ENCODE measurements at regions not wholly inside any gene's neighbourhood (a gene's known extent, or its start where the extent isn't known, plus 50 kb on each side); places are given as distances from the start of the nearest gene placed in this dataset.
"Not testable (repeated sequence)": the region's sequence is repeated elsewhere in the genome, so short reads cannot be mapped to it uniquely, and the experiment has no call there.

DNA sequence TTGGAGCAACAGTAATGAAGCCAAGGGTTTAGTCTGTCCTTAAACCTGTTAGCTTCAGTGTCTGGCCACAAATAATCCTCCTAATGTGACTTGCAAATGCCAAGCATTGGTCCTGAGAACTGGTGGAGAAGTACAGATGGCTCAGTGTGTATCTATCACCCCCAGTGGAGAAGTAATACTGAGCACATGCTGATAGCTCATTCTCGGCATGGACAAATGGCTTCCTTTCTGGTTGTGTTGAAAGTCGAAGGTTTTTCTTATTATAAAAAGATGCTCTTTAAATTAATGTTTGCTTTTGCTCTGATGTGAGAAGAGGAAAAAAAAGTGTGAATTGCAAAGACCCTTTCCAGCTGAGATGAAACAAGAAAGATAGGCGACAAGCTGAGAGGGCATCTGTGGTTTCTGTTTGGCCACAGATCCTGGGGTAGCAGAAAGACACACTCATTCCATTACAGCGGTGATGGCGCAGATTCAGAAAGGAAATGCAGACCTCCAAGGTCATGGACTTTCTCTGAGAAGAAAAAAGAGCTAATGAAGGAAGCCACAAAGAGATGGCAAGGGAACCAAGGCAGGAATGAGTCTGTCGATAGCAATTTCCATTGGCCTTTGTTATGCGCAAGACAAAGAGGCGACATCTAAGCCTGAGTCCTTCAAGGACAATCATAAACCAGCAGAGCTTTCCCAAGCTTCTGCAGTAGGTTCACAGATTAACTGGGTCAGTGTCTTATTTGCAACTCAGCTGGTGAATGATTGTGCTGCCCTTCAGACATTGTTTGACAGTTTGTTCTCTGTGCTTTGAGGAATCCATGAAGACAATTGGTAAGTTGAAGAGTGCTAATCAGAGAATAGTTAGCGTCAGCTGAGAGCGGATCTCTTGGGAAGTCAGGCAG lies 155.5 kb upstream of the RGS6 start:
- DNase-seq (ENCODE audit: low read depth in 2 of 2) = no peak

DNA sequence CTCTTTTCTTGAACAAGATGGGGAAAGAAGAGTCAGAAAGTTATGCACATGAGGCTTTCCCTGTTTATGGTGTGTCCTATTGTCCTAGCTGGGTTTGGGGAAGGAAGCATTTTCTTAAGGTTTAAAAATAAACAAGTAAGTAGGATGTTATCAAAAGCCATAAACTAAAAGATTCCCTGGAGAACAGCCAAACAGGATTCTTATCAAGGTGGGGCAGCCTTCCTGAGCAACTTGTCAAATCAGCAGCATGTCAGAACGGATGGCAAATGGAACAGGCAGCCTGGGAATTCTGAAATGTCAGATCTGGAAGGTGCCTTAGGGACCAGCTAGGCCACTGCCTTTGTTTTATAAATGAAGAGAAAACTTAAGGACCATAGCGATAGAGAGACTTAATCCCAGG lies 152.2 kb upstream of the RGS6 start:
- DNase-seq (ENCODE audit: low read depth in 2 of 2) = no peak

DNA sequence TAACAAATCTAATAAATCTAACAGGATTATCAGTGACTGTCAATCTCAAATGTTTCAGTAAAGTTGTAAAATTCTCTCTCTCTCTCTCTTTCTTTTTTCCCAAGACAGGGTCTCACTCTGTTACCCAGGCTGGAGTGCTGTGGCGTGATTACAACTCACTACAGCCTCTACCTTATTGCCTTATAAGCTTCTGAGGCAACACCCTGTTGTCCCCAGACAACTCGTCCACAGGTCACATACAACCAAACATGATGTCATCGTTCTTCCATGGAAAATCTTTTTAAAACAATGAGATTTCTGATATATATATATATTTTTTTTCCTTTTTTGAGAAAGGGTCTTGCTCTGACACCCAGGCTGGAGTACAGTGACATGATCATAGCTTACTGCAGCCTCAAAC lies 151.4 kb upstream of the RGS6 start:
- DNase-seq (ENCODE audit: low read depth in 2 of 2) = no peak

DNA sequence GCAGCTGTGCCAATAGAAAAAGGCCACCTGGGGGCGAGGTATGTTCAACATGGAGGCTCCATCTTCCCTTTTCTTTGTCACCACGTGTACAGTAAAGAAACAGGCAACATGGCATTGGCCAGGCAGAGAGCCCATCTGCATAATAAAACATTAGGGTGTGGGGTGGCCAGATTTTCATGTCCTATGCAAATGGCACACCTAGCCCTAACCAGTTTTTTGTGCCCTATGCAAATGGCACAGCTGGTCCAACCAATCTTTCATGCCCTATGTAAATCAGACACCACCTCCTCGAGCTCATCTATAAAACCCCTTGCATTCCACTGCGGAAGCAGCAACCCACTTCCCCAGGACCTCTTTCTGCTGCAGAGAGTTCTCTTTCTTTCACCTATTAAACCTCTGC lies 149.1 kb upstream of the RGS6 start:
- DNase-seq (ENCODE audit: low read depth in 2 of 2) = no peak

DNA sequence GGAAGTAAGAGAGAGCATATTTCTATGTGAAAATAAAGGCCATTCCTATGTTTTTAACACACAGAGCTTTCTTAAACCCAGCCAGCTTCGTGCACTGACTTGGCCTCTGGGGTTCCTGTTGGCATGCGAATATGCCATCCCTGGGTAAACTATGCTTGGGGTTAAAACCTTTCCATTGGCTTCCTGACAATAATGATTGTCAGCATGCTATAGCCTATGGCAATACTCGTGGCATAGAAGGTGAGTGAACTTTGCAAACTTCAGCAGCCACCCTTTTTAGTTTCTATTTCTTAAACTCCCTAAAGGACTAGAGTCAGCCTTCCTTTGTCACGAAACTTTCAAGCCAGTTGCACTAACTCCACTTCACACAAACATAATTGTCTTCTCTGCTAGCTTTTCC lies 148.4 kb upstream of the RGS6 start:
- no peak for DNase-seq (ENCODE audit: low read depth in 2 of 2)

DNA sequence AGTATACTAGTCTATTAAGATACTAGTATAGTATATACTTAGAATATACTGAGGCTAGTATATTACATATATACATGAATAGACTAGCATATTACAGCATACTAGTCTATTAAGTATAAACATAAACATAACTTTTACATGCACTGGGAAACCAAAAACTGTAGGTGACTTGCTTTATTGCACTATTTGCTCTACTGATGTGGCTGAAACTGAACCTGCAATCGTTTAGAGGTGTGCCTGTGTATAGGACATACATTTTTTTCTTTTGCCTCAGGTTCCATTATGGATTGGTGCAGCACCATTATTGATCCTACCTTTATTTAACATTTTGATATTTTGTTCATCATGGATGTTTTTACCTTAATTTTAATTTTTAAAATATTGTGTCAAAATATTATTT lies 143.2 kb upstream of the RGS6 start:
- DNase-seq (ENCODE audit: low read depth in 2 of 2) = no peak

DNA sequence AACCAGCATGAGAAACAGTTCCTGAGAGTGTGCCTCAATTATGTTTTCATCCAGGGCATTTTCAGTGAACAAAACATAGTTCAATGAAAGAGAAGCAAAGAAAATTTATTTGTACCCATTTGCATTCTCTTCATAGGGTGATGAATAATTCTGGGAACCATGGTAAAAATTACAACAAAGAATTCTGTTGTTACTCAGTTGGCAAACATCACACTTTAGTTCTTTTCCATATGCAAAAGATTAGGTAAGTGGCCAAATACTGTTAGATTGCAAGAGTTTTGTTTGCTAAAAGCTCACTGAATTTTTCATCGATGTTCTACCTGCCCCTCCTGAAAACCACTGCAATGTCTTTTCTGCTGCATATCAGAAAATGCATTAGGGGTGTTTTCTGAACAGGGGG lies 132.4 kb upstream of the RGS6 start:
- DNase-seq (ENCODE audit: low read depth in 2 of 2) = no peak

DNA sequence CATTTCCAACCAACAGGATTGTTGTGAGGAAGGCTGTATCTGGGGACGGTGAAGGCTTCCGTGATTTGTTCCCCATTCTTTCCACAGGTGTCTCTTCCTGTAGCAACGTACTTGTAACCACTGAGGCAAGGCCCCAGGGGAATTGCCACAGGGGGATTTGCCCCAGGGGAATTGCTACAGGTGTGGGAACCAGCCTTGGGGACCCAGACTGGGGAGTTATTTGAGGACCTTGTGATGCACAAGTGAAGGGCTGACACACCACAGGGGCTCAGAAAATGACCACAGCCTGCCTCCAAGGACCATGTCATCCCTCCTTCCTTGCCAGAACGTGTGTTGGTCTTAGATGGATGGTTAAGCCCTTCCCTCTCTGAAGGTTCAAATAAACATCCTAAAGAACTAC lies 131.4 kb upstream of the RGS6 start:
- DNase-seq (ENCODE audit: low read depth in 2 of 2) = no peak

DNA sequence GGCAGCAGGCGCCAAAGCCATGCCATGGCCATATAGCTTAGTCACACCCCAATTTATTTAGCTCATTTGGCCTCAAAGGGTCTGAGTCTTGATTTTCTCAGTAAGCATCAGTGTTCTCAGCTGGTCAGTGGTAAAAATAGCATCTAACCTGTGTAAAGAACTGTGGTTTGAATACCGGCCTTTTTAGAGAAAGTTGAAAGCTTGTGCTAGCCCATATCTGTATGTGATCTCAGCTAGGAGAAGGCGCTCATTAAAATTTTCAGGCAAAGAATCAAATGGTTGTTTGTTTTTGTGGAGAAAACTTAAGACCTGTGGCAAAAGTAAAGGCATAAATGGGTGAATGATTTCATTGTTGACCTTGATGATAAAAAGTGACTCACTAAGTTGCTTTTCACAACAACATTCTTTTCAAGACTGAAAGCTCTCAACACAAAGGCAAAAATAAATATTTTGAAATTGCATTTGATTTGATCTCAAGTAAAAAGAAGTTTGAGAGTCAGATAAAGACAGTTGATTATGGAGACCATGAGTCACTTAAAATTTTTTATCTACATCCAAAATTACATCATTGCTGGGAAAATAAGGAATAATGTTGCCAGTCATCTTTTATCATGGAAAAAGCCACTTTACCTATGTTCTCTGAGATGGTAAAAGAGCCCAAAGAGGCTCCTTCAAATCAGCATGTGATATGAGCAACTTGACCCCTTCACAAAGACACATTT lies 128.5 kb upstream of the RGS6 start:
- no peak for DNase-seq (ENCODE audit: low read depth in 2 of 2)

DNA sequence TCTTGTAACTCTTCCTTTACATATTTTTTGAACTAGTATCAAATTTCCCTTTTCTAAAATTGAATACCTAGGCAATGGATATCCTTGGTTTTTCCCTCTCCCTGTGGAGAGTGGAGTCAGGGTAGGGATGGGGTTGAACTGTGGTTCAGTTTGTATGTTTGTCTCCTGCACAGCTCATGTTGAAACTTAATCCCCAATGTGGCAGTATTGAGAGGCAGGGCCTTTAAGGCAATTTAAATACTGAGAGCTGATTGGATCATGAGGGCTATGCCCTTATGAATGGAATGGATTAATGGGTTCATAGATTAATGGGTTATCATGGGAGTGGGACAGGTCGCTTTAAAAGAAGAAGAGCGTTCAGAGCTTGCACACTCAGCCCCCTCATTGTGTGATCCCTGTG lies 127.2 kb upstream of the RGS6 start:
- no peak for DNase-seq (ENCODE audit: low read depth in 2 of 2)

DNA sequence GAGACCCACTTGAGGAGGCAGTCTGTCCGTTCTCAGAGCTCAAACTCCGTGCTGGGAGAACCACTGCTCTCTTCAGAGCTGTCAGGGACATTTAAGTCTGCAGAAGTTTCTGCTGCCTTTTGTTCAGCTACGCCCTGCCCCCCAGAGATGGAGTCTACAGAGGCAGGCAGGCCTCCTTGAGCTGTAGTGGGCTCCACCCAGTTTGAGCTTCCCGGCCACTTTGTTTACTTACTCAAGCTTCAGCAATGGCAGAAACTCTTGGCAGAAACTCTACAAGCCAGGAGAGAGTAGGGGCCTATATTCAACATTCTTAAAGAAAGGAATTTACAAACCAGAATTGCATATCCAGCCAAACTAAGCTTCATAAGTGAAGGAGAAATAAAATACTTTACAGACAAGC lies 125.2 kb upstream of the RGS6 start:
- not testable (repeated sequence) for DNase-seq (ENCODE audit: low read depth in 2 of 2)

DNA sequence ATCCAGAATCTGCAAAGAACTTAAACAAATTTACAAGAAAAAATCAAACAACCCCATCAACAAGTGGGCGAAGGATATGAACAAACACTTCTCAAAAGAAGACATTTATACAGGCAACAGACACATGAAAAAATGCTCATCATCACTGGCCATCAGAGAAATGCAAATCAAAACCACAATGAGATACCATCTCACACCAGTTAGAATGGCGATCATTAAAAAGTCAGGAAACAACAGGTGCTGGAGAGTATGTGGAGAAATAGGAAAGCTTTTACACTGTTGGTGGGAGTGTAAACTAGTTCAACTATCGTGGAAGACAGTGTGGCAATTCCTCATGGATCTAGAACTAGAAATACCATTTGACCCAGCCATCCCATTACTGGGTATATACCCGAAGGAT lies 121.4 kb upstream of the RGS6 start:
- DNase-seq (ENCODE audit: low read depth in 2 of 2) = not testable (repeated sequence)

DNA sequence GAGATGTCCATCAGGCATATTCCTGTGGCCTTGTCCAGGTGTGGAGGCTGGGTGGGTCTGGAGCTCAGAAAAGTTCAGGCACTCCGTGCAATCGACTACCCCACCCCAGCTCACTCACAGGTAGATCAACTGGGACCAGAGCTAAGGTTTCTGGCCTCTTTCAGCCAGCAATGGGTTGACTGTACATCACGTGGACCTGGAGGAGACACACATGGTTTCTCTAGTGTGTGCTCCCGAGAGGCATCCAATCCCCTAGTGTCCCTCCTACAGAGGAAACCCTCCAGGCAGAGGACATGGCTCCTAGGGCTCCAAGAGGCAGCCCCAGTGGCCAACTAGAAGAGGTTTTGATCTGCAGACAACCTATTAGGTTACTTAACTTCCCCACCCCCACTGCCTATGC lies 119.5 kb upstream of the RGS6 start:
- DNase-seq (ENCODE audit: low read depth in 2 of 2) = no peak

DNA sequence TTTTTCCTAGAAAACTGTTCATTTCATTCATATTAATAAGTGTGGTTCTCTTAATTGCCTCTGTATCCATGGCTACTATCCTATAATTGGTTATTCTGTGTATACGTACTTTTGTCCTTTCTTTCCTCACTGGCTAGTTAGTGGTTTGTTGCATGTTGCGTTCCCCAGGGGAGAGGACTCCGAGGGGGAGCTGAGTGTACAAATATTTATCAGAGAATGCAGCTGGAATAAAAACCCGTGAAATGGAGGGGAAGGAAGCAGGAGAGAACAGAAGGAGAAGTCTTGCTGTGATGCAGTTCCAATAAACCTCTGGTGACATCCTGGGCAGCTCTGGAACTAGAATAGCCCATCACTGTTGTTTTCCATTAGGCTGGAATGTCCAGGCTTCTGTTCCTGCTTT lies 117.1 kb upstream of the RGS6 start:
- DNase-seq (ENCODE audit: low read depth in 2 of 2) = no peak

DNA sequence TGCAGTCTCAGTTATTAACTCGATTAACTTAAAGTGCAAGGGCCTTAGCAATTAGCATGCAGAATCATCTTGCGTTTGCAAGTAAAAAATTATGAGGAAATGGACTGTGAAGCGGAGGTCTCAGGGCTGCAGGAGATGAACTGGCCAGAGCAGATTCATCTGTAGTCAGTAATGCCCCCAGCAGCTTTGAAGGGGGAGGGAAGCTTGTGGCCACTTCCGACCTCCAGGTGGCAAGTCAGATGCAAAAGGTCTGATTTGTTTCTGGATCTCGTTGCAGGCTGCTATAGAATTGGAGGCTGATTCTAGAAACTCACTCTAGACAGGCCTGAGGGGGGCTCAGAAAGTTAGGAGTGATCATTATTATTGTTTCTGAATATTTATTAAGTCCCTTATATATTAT lies 107.4 kb upstream of the RGS6 start:
- no peak for DNase-seq (ENCODE audit: low read depth in 2 of 2)

DNA sequence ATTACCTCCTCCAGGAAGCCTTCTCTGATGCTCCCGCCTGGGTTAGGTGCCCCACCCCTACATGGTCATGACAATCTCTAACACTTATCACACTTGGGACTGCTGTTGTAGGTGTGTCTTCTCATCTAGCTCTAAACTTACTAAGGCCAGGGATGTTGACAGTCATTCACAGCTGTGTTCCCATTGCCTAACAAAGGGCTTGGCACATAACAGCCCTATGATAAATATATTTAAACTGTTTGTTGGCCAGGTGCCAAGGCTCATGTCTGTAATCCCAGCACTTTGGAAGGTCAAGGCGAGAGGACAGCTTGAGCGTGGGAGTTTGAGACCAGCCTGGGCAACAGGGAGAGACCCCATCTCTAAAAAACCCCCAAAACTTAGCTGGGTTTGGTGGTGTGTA lies 98.8 kb upstream of the RGS6 start:
- no peak for DNase-seq (ENCODE audit: low read depth in 2 of 2)

DNA sequence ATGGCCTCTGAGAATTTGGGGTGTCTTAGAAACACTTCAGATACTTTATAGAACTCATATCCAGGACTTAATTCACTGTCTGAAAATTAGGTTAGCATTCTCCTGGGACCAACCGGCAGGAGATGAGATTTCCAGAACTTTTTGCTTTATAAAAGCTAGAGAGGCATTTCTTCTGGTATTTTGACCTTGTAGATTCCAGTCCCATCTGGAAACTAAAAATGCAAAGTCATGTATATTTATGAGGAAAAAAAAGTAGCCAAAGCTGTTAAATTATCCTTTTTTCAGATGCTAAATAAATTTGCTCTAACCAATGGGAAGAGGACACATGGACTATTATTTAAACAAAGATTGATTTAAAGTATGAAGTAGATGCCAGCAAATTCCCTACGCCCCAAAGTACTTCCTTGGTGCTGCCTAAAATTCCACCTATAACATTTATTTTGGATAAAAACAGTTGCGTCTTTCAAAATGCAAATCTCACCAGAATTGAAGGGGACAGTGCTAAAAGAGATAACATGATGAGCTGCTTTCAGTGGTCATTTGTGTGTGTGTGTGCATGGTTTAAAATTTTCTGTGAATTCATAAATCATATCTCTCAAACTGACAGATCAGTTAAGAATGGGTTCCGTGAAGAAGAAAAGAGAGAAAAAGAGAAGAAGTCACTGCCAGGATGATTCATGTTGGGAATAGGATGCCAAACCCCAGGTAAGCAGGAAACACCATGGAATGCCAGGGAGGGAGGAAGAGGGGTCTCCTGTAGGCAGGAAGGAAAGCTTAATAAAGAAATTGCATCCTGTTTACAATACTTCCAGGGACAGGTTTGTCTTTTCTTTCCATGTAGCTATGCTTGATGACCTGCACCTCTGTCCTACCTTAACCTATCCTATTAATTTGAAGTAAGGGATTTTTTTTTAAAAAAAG lies 97.7 kb upstream of the RGS6 start:
- DNase-seq (ENCODE audit: low read depth in 2 of 2) = no peak

DNA sequence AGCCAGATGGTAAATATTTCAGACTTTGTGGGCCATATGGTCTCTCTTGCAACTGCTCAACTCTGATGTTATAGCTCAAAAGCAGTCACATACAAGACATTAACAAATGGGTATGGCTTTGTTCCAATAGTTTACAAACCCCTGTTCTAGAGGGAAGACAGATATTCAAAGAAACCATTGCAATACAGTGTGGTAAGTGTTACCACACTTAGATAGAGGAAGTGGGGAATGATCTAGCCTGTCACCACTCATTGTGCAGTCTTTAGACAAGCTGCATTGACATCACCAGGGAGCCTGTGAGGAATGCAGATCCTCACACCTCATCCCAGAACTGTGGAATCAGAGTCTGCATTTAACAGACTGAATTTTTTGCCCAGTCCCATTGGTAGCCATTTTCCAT lies 80.0 kb upstream of the RGS6 start:
- DNase-seq (ENCODE audit: low read depth in 2 of 2) = no peak

DNA sequence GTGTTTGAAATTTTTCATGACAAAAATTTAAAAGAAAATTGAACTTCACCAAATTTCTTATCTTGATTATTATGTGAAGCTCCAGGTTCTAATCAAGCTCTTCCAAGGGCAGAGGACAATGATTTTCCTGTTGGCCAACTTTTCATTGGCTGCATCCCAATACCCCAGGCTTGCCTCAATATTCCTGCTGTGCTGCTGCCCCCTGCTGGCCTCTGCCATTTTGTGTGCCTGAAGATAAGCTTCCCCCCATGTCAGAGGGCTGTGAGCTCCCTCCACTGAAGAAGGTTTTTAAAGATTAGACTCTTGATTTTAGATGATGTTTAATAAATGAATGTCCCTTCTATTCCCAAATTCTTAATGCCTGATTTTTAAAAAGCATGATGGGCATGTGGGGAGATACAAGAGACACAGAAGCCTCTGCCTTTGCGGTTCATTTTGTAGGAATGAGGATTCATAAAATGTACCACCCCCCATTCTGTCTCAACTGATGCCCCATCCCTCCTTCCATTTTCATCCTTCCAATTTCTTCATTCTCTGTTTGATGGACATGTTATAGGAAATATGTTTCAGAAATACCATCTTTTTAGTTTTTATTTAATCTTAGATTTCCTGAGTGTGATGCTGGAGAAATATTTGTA lies 76.7 kb upstream of the RGS6 start:
- DNase-seq (ENCODE audit: low read depth in 2 of 2) = peak; percentile 41 to 64

DNA sequence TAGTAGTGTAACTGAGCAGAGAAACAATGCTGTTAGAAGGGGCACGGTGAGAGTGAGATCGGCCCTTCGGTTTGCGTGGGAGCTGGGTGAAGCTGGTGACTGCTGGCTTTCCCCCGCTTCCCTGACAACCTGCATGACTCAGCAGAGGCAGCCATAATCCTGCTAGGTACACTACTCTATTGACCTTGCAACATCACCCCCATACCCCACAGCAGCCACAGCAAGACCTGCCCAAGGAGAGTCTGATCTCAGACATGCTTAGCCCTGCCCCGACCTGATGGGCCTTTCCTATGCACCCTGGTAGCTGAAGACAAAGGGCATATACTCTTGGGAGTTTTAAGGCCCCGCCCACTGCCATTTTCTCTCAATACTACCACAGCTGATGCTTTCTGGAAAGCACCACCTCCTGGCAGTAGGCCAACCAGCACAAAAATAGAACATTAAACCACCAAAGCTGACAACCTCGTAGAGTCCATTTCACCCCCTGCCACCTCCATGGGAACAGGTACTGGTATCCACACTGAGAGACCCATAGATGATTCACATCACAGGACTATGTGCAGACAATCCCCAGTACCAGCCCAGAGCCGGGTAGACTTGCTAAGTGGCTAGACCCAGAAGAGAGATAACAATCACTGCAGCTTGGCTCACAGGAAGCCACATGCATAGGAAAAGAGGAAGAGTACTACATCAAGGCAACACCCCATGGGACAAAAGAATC lies 75.9 kb upstream of the RGS6 start:
- DNase-seq (ENCODE audit: low read depth in 2 of 2) = no peak

DNA sequence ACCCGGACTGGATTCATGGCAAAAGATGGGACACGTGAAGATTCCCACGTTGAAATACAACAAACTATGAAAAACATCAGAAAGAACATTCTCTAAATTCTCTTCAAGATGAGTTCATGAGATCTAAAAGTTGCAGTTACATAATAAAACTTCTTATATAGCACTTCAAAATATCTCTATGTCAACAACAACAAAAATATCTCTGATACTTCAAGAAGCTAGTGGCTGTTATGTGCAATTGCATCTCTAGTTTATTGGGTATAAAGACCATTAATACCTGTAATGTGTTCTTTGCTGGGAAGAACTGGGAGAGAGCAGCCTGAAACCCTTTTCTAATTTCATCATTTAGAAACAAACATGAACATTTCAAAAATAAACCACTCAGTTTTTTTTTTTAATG lies 69.2 kb upstream of the RGS6 start:
- DNase-seq (ENCODE audit: low read depth in 2 of 2) = no peak

All from stimulated activated CD4-positive, alpha-beta T cell treated with anti-CD3 and anti-CD28 coated beads, Interleukin-4, amount 100 ng/mL, for 48 hours (primary cell).